Right lobe of liver (tissue), 6 donors: ENCODE measurements at regions not wholly inside any gene's neighbourhood (a gene's known extent, or its start where the extent isn't known, plus 50 kb on each side); places are given as distances from the start of the nearest gene placed in this dataset.

Experiments used
- ATAC-seq, 4 donors: fragments of 200-7000 bp; cut with Tn5 transposase; one replicate each; pipeline ENCODE4 v1.9.1; 2020; ENCODE audit warnings: mild to moderate bottlenecking in 4 of 4, moderate library complexity in 4 of 4
- DNase-seq, 3 donors: peaks; one replicate each; pipeline ENCODE4 v3.0.0-alpha.2; 2020
- H3K27ac ChIP-seq, 3 donors: fragments of 200-600 bp; one replicate each; pipeline ENCODE4 v1.8.0; 2022
- H3K27me3 ChIP-seq, 2 donors: fragments of 200-600 bp; one replicate each; pipeline ENCODE4 v1.8.0; 2022
- H3K36me3 ChIP-seq, 4 donors: fragments of 200-600 bp; sonication (generic) in 1 of 4; one replicate each; pipeline versions ENCODE4 v1.5.1 to v1.8.0; 2017 to 2022; ENCODE audit warnings: control low read depth in 1 of 4
- H3K4me1 ChIP-seq, 4 donors: fragments of 200-600 bp; sonication (generic) in 1 of 4; one replicate each; pipeline versions ENCODE4 v1.5.1 to v1.8.0; 2017 to 2022; ENCODE audit warnings: control low read depth in 1 of 4
- H3K4me3 ChIP-seq, 3 donors: fragments of 200-600 bp; one replicate each; pipeline ENCODE4 v1.8.0; 2022
- H3K9me3 ChIP-seq, 4 donors: fragments of 200-600 bp; sonication (generic) in 1 of 4; one replicate each; pipeline versions ENCODE4 v1.5.1 to v1.8.0; 2017 to 2022; ENCODE audit warnings: control low read depth in 1 of 4
- CTCF ChIP-seq, 4 donors: fragments of 200-600 bp in 3 of 4; fragments of 450-650 bp in 1 of 4; IDR thresholded peaks; one replicate each; pipeline versions ENCODE4 v1.5.1 to v1.8.0; 2016 to 2022; ENCODE audit warnings: antibody characterized with exemption in 4 of 4, mild to moderate bottlenecking in 2 of 4
- POLR2A ChIP-seq: fragments of 450-650 bp; IDR thresholded peaks from one replicate; pipeline ENCODE4 v1.6.1; 2017; ENCODE audit warnings: antibody characterized with exemption, mild to moderate bottlenecking
- WGBS: methylation state at CpG from one replicate; pipeline ENCODE4 v1.1.6; 2018; ENCODE audit warnings: low coverage, low lambda C conversion rate; ENCODE audit not compliant: insufficient coverage; ENCODE audit errors: missing lambda C conversion rate; 5-methylcytosine and 5-hydroxymethylcytosine counted together
- intact Hi-C, 2 donors: fragments of 100-400 bp; cut with DNase I; formaldehyde crosslinking; loops; one replicate each; pipeline versions ENCODE4 v1.11.2 to v1.14.1; 2022
- donor health status: DM: no; HTN: yes; CAD: no.
- donor health status: DM: no; HTN: no; CAD: no.
- donor health status: DM: no; HTN: no; CAD: no.
- donor health status: DM: no; HTN: yes; CAD: no.
- donor health status: DM: no; HTN: yes; CAD: no.

GRCh38 chr6:18684343-18684742, 297.2 kb downstream of the RNF144B start:
- TF ChIP-seq CTCF (IDR thresholded peaks at IDR 0.05): no peak
- no peak for TF ChIP-seq POLR2A
- H3K27ac ChIP-seq: no peak overlapping the region
- ATAC-seq: no peak

GRCh38 chr6:18692929-18693685, 306.0 kb downstream of the RNF144B start:
- Histone ChIP-seq H3K4me3 (no peak overlapping the region), H3K4me1 (no peaks in the 10 kb centered on the region), H3K9me3 (no peaks in the 10 kb centered on the region), H3K36me3 (no peaks in the 10 kb centered on the region), H3K27ac (no peak overlapping the region), H3K27me3 (no peaks in the 10 kb centered on the region)
- DNase-seq (no peak), ATAC-seq (no peak)
- WGBS: 46% methylated on average over 7 of the region's 7 CpGs
- TF ChIP-seq CTCF (IDR thresholded peaks at IDR 0.05) (no peak), POLR2A (no peak)
- intact Hi-C loops: no loop called here

More at GRCh38 chr6:18684343-18684742, 297.2 kb downstream of the RNF144B start:
- no peaks in the 10 kb centered on the region for H3K9me3 ChIP-seq
- no peaks in the 10 kb centered on the region for H3K36me3 ChIP-seq
- intact Hi-C loops: no loop called here
- no peak overlapping the region for H3K4me3 ChIP-seq
- no peaks in the 10 kb centered on the region for H3K4me1 ChIP-seq
- WGBS: 40% methylated on average over 3 of the region's 3 CpGs
- no peak for DNase-seq
- no peaks in the 10 kb centered on the region for H3K27me3 ChIP-seq

GRCh38 chr6:18693881-18694280, 306.7 kb downstream of the RNF144B start:
- H3K27me3 ChIP-seq: no peaks in the 10 kb centered on the region
- no peaks in the 10 kb centered on the region for H3K9me3 ChIP-seq
- H3K27ac ChIP-seq: no peak overlapping the region
- WGBS: 45% methylated on average over 6 of the region's 6 CpGs
- H3K4me3 ChIP-seq: no peak overlapping the region
- ATAC-seq: no peak
- no peaks in the 10 kb centered on the region for H3K4me1 ChIP-seq
- DNase-seq: no peak
- H3K36me3 ChIP-seq: no peaks in the 10 kb centered on the region
- intact Hi-C loops: no loop called here
- no peak for TF ChIP-seq POLR2A
- TF ChIP-seq CTCF (IDR thresholded peaks at IDR 0.05): no peak

GRCh38 chr6:18703546-18703945, 316.4 kb downstream of the RNF144B start:
- 46% methylated on average over 3 of the region's 3 CpGs for WGBS
- Histone ChIP-seq H3K4me3 (no peak overlapping the region), H3K9me3 (peaks cover 0 to 5% (median 0%) of the 10 kb centered on the region in 4 donors), H3K36me3 (no peaks in the 10 kb centered on the region), H3K27ac (no peak overlapping the region), H3K27me3 (no peaks in the 10 kb centered on the region), H3K4me1 (no peaks in the 10 kb centered on the region)
- DNase-seq: no peak
- intact Hi-C loops: no loop called here
- TF ChIP-seq CTCF (IDR thresholded peaks at IDR 0.05) (no peak), POLR2A (no peak)
- ATAC-seq: no peak
